ENCODE measurements at regions not wholly inside any gene's neighbourhood (a gene's known extent, or its start where the extent isn't known, plus 50 kb on each side); places are given as distances from the start of the nearest gene placed in this dataset.

DNA sequence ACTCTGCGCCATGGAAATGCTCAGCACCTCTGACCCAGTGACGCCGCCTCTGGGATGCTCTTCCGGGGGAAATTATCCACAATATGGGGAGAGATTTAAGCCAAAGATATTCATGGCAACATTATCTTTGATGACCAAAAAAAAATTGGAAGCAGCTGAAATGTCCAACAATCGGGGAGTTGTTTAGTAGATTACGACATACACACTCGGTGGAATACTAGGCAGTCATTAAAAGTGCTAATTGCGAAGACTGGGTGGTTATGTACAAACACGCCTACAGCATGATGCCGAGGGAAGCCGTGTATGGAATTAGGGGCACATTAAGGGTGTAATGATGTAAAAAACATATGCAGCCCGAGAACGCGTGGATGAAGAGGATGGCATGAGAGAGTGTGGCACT lies 75.2 kb downstream of the UNCX start:
- no peaks in the 10 kb centered on the region for H3K4me1 ChIP-seq
- no peaks in the 10 kb centered on the region for H3K36me3 ChIP-seq
- no peaks in the 10 kb centered on the region for H3K9me3 ChIP-seq
- TF ChIP-seq, protein P1, sequence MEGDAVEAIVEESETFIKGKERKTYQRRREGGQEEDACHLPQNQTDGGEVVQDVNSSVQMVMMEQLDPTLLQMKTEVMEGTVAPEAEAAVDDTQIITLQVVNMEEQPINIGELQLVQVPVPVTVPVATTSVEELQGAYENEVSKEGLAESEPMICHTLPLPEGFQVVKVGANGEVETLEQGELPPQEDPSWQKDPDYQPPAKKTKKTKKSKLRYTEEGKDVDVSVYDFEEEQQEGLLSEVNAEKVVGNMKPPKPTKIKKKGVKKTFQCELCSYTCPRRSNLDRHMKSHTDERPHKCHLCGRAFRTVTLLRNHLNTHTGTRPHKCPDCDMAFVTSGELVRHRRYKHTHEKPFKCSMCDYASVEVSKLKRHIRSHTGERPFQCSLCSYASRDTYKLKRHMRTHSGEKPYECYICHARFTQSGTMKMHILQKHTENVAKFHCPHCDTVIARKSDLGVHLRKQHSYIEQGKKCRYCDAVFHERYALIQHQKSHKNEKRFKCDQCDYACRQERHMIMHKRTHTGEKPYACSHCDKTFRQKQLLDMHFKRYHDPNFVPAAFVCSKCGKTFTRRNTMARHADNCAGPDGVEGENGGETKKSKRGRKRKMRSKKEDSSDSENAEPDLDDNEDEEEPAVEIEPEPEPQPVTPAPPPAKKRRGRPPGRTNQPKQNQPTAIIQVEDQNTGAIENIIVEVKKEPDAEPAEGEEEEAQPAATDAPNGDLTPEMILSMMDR (IDR thresholded peaks at IDR 0.05): no peak
- no peak overlapping the region for H3K4me3 ChIP-seq
- peaks cover 0 to 40% of the 10 kb centered on the region in 2 donors for H3K27me3 ChIP-seq
- intact Hi-C loops (cut with DNase I): no loop called here
- no peak for ATAC-seq
- no peak overlapping the region for H3K27ac ChIP-seq
- DNase-seq: no peak

DNA sequence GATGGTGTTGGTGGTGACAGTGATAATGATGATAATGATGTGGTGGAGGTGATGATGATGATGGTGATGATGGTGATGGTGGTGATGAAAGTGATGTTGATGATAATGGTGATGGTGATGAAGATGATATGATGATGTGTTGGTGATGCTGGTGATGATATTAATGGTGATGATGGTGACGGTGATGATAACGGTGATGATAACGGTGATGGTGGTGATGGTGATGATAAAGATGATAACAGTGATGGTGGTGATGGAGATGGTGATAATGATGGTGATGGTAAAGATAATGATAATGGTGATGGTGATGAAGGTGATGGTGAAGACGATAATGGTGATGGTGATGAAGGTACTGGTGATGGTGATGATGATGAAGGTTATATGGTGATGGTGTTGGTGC lies 76.6 kb downstream of the UNCX start:
- ATAC-seq: no peak
- DNase-seq: no peak
- TF ChIP-seq, protein P1 (IDR thresholded peaks at IDR 0.05): no peak
- Histone ChIP-seq H3K4me3 (no peak overlapping the region), H3K27ac (no peak overlapping the region), H3K4me1 (no peaks in the 10 kb centered on the region), H3K27me3 (peaks cover 0 to 47% of the 10 kb centered on the region in 2 donors), H3K36me3 (no peaks in the 10 kb centered on the region), H3K9me3 (no peaks in the 10 kb centered on the region)
- intact Hi-C loops (cut with DNase I): no loop called here

DNA sequence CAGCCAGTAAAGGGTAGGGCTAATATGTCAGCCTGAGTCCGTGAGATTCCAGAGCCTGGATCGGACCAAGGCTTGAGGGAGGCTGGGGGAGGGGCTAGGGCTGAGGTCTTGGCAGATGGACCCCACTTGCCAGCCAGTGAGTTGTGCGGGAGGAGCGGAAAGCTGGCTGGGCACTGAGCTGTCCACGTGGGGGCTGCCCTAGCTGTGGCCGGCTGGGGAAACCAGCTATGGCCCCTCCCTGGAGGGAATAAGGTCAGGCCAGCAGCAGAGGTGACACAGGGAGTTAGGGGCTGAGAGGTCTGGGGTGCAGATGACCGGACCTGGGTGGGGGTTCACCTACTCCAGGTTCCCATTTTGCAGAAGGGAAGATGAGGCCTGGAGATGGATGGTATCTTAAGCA lies 77.3 kb downstream of the UNCX start:
- H3K9me3 ChIP-seq: no peaks in the 10 kb centered on the region
- H3K4me3 ChIP-seq: no peak overlapping the region
- ATAC-seq: no peak
- no peaks in the 10 kb centered on the region for H3K36me3 ChIP-seq
- TF ChIP-seq, protein P1 (IDR thresholded peaks at IDR 0.05): no peak
- intact Hi-C loops (cut with DNase I): no loop called here
- no peaks in the 10 kb centered on the region for H3K4me1 ChIP-seq
- H3K27me3 ChIP-seq: peaks cover 0 to 48% of the 10 kb centered on the region in 2 donors
- peak in 1 of 4 donors; percentile 58 for DNase-seq
- no peak overlapping the region for H3K27ac ChIP-seq

DNA sequence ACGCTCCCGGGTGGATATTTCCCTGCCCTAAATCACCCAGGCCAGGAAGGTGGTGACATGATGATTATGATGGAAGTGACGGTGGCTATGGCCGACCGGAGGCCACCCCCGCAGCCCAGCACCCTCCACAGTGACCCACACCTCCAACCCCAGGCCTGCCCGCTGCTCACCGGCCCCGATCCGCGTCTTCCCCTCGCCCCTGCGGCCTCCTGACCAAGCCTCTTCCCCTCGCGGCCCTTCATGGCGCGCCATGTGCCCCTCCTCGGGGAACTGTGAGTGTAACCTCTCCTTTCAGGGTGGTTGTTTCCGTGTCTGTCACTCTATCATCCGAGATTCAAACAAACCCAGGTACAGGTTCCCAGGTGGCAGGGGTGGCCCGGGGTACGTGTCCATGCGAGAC lies 78.3 kb downstream of the UNCX start:
- TF ChIP-seq, protein P1 (IDR thresholded peaks at IDR 0.05): no peak
- no peaks in the 10 kb centered on the region for H3K9me3 ChIP-seq
- no peaks in the 10 kb centered on the region for H3K4me1 ChIP-seq
- H3K27me3 ChIP-seq: peaks cover 0 to 47% of the 10 kb centered on the region in 2 donors
- no peak for ATAC-seq
- intact Hi-C loops (cut with DNase I): no loop called here
- no peaks in the 10 kb centered on the region for H3K36me3 ChIP-seq
- no peak overlapping the region for H3K27ac ChIP-seq
- DNase-seq: peak in 1 of 4 donors; percentile 65
- H3K4me3 ChIP-seq: no peak overlapping the region

DNA sequence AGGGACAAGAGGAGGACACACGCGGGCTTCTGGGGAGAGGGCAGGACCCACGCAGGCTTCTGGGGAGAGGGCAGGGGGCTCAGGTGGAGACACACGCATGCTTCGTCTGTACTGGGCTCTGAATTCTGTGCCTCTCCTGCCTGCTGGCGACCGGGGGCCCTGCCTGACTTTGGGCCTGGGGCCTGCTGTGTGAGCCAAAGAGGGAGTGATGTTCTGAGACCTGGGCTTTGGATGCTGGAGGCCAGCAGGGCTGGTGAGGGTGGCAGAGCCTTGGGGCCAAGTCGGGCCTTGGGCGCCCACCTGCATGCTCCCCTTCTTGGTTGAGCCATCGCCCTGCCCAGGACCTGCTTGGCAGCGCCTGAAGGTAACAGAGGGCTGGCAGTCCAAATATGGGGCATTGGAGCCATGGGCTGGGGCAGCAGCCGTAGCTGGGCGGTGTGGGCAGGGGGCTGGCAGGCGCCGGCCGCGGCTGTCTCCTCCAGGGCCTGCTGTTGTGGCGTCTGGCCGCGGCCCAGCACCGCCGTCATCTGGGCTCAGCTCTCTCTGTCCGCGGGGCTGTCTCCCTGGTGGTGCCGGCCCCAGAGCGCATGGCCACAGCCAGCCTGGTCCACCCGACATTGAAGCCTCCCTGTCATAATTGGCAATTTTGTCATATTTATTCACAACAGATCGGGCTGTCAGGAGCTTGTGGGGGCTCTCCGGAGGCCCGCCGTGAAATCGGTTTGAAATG lies 78.9 kb downstream of the UNCX start:
- intact Hi-C loops (cut with DNase I): no loop called here
- Histone ChIP-seq H3K9me3 (no peaks in the 10 kb centered on the region), H3K36me3 (no peaks in the 10 kb centered on the region), H3K4me3 (no peak overlapping the region), H3K4me1 (no peaks in the 10 kb centered on the region), H3K27me3 (peaks cover 0 to 47% of the 10 kb centered on the region in 2 donors), H3K27ac (no peak overlapping the region)
- DNase-seq (peak in 1 of 4 donors; percentile 72), ATAC-seq (no peak)
- TF ChIP-seq, protein P1 (IDR thresholded peaks at IDR 0.05): no peak
